Sigmoid colon (tissue), 4 donors: ENCODE measurements at regions not wholly inside any gene's neighbourhood (a gene's known extent, or its start where the extent isn't known, plus 50 kb on each side); places are given as distances from the start of the nearest gene placed in this dataset.

ENCODE experiments used
- EP300 ChIP-seq, 4 donors: sonication (generic); formaldehyde crosslinking; IDR thresholded peaks; one replicate each; pipeline ENCODE4 v1.6.1; 2017; ENCODE audit warnings: antibody characterized with exemption in 4 of 4
- POLR2A ChIP-seq, 2 donors: fragments of 450-650 bp; IDR thresholded peaks; one replicate each; pipeline ENCODE4 v1.6.1; 2016; ENCODE audit warnings: antibody characterized with exemption in 2 of 2, mild to moderate bottlenecking in 2 of 2, moderate library complexity in 2 of 2
- POLR2AphosphoS5 ChIP-seq, 4 donors: sonication (generic); formaldehyde crosslinking; IDR thresholded peaks; one replicate each; pipeline ENCODE4 v1.6.1; 2017; ENCODE audit warnings: antibody characterized with exemption in 4 of 4
- TF ChIP-seq, protein P1 (sequence below), 4 experiments: fragments of 450-650 bp in 3 of 4; fragments of 200-600 bp in 1 of 4; IDR thresholded peaks; one replicate each; pipeline ENCODE4 v1.5.1; 2016 to 2019; ENCODE audit warnings: antibody characterized with exemption in 4 of 4, mild to moderate bottlenecking in 3 of 4, moderate library complexity in 2 of 4

DNA sequence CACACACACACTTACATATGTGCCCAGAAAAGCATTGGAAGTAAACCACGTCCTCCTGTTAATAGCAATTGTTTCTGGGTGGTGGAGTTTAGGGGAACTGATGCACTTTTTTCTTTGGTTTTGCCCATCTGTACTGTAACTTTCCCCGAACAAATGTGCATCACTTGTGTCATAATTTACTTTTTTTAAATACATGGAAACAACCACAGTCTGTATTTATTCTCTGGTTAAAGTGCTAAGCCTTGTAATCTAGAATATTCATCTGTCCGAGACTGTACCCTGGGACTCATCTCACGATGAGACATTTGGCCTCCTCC, 61.5 kb upstream of the CD93 start:
- TF ChIP-seq, protein P1, sequence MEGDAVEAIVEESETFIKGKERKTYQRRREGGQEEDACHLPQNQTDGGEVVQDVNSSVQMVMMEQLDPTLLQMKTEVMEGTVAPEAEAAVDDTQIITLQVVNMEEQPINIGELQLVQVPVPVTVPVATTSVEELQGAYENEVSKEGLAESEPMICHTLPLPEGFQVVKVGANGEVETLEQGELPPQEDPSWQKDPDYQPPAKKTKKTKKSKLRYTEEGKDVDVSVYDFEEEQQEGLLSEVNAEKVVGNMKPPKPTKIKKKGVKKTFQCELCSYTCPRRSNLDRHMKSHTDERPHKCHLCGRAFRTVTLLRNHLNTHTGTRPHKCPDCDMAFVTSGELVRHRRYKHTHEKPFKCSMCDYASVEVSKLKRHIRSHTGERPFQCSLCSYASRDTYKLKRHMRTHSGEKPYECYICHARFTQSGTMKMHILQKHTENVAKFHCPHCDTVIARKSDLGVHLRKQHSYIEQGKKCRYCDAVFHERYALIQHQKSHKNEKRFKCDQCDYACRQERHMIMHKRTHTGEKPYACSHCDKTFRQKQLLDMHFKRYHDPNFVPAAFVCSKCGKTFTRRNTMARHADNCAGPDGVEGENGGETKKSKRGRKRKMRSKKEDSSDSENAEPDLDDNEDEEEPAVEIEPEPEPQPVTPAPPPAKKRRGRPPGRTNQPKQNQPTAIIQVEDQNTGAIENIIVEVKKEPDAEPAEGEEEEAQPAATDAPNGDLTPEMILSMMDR (IDR thresholded peaks at IDR 0.05), result no peak
- TF ChIP-seq POLR2AphosphoS5 (IDR thresholded peaks at IDR 0.05) (no peak), POLR2A (IDR thresholded peaks at IDR 0.05) (no peak), EP300 (IDR thresholded peaks at IDR 0.05) (no peak)
